ENCODE measurements at regions not wholly inside any gene's neighbourhood (a gene's known extent, or its start where the extent isn't known, plus 50 kb on each side); places are given as distances from the start of the nearest gene placed in this dataset.

DNA sequence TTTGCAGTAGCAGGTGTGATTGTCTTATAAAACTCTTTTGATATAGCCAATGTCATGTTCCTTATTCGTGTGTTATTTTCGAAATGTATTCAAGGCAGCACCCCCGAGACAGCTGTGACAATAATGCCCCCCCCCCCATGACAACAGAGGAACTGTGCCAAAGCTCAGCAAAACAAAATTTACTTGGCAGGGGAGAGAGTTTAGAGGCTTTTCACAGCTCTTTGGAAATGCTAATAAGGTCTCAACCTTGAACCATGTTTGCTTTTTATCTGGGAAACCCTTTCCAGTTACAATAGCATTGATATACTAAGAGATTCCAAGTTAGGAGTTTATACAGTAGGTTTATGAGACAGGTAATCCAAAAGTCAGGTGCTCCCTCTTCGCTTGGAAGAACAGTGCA is 56.4 kb upstream of the USP44 start:
- H3K4me1 Mint-ChIP-seq: peaks cover 5% of the 10 kb centered on the region
- H3K4me3 Mint-ChIP-seq: no peak overlapping the region
- H3K9me3 Mint-ChIP-seq: no peaks in the 10 kb centered on the region
- no peak overlapping the region for H3K27ac Mint-ChIP-seq
- ATAC-seq (no peak), DNase-seq (no peak)
- H3K27me3 Mint-ChIP-seq: no peaks in the 10 kb centered on the region

DNA sequence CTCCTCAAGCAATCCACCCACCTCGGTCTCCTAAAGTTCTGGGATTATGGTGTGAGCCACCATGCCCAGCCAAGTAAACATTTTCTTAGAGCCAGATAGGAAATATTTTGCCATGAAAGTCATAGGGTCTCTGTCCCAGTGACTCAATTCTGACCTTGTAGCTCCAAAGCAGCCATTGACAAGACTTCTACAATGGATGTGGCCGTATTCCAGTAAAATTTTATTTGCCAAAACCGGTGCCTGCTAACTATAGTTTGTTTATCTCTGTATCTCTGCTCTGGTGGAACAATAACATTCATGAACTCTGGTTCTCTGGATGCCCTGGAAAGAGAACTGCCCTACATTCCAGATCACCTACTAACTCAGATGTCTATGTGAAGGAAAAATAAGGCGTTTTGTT is 54.6 kb upstream of the USP44 start:
- Mint-ChIP-seq H3K27me3 (no peaks in the 10 kb centered on the region), H3K9me3 (no peaks in the 10 kb centered on the region), H3K4me1 (peaks cover 5% of the 10 kb centered on the region), H3K27ac (peak overlapping the region in 1 of 2 donors; percentile 19), H3K4me3 (no peak overlapping the region)
- ATAC-seq (no peak), DNase-seq (no peak)

DNA sequence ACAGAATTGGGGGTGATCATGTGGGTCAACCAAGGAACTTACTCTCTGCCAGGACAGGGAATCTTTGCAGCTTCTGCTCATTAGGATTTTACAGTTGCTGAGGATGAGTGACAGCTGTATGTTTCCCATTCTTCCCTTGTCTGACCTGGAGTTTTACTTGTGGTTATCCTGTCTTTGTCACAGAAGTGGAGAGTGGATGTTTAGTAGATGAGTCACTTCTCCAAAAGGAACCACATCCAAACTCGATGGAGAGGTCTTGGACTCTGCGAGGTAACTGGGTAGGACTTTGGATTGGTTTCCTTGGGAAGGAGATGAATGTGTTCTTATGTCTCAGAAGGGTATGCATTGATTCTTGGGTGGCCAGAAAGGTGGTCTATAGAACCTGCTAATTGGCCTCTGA is 53.8 kb upstream of the USP44 start:
- no peaks in the 10 kb centered on the region for H3K27me3 Mint-ChIP-seq
- H3K4me3 Mint-ChIP-seq: no peak overlapping the region
- DNase-seq: no peak
- H3K4me1 Mint-ChIP-seq: peaks cover 5% of the 10 kb centered on the region
- no peak overlapping the region for H3K27ac Mint-ChIP-seq
- no peak for ATAC-seq
- H3K9me3 Mint-ChIP-seq: no peaks in the 10 kb centered on the region

DNA sequence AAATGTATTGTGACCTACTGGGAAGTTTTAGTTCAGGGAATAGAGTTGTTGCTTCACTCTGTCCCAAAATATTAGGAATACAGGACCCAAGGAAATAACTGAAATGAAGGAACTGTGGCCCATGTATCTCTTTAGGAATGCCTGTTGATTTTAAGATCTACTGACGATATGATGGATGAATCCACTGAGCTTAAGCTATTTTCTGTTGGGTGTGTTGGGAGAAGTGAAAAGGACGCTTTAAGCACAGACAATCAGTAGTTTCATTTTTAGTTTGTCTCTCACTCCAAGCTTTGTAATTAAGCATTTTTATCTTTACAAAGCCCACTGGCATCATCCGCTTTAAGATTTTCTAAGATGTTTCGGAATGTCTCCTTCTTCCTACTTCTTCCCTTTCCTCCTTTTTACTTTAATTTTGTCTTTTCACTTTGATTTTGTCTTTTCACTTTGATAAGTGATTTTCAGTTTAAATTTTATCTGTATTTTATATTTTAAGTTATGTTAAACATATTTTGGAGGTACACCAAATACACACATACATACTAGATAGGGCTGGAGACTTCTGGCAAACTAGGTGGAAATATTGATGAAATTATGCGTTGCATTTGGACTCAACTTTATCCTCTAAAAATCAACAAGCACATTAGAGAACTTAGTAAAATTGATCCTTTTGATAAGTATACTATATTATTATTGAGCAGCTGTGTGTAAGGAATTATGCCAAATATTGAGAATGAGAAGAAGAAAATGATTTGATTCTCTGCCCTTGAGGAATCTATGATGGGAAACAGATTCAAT is 52.3 kb upstream of the USP44 start:
- Mint-ChIP-seq H3K9me3 (no peaks in the 10 kb centered on the region), H3K4me3 (no peak overlapping the region), H3K4me1 (no peaks in the 10 kb centered on the region), H3K27me3 (no peaks in the 10 kb centered on the region), H3K27ac (no peak overlapping the region)
- ATAC-seq: no peak
- DNase-seq: no peak

DNA sequence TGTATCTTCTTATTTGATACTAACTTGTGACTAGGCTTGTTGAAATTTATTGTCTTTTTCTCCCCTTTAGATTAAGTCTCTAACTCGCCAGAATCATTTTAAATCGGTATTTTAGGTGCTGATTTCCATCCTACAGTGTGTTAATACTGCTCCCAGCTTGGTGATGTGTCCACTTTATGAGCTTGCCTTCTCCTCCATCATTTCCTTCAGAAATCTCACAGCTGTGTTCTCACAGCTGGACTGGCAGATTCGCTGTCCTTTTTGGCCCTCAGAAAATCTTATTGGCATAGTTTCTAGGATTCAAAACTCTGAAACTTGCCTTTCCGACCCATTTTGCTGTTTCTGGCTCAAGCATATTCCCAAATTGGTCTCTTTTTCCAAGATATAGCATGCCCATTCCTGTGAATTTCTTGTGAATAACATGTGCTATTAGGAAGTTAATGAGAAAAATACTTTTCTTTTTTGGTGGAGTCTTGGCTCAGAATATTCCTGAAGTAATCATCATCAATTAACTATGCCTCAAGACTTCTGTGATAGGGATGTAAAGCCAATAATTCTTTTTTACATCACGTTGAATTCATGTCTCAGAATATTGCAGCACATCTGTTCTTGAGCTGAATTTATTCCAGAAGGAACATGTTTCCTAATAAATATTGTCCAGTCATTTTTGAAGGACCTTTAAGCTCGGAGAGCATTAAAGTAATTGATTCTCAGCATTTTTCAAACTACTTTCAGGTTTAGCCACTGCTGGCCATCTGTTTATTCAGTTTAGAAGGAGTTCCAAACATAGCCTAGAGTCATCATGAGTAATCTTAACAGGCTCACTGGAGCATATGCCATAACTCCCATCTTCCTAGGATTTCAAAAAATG is 50.0 kb upstream of the USP44 start:
- ATAC-seq (no peak), DNase-seq (no peak)
- H3K4me1 Mint-ChIP-seq: no peaks in the 10 kb centered on the region
- no peak overlapping the region for H3K4me3 Mint-ChIP-seq
- no peaks in the 10 kb centered on the region for H3K9me3 Mint-ChIP-seq
- H3K27ac Mint-ChIP-seq: no peak overlapping the region
- H3K27me3 Mint-ChIP-seq: no peaks in the 10 kb centered on the region

Data from stimulated activated naive CD8-positive, alpha-beta T cell treated with anti-CD3 and anti-CD28 coated beads, Interleukin-15, amount 100 ng/mL, for 72 hours (primary cell).